SH-SY5Y (cell line): ENCODE measurements at regions not wholly inside any gene's neighbourhood (a gene's known extent, or its start where the extent isn't known, plus 50 kb on each side); places are given as distances from the start of the nearest gene placed in this dataset.

ENCODE experiments used
- GATA2 ChIP-seq: IDR thresholded peaks from 2 replicates; pipeline ENCODE4 v1.6.1; 2011; ENCODE audit warnings: mild to moderate bottlenecking, low read depth, low read length
- GATA3 ChIP-seq: IDR thresholded peaks from 2 replicates; pipeline ENCODE4 v1.6.1; 2011; ENCODE audit warnings: low read depth, mild to moderate bottlenecking, low read length, moderate library complexity

DNA sequence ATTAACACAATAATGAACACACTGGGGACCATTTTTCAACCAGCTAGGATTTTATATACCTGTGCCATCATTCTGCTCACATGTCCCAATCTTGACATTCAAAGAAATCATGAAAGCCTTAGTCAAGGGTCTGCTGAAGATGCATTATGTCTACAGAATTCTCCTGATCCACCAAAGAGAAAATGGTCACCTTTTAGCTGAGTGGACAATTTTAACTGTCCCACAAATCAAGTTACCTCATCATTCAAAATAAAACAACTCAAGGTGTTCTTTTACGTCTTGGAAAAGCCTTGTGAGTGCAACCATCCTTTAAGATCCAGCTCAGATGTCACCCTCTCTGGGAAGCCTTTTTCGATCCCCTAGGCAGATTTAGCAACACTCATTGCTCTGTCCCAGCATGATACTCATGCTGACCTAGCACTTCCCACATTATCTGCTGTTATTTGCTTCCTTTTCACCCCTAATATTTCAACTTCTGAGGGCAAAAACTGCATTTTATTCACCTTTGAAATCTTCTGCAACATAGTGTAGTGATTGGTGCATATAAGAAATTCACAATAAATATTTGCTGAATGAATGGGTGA is 80.1 kb downstream of the LMO4 start:
- no peak for TF ChIP-seq GATA2
- no peak for TF ChIP-seq GATA3
